ENCODE measurements at regions not wholly inside any gene's neighbourhood (a gene's known extent, or its start where the extent isn't known, plus 50 kb on each side); places are given as distances from the start of the nearest gene placed in this dataset.

GRCh38 chr11:112652786-112653390 is 308.3 kb upstream of the NCAM1 start:
- peak; percentile 55 for DNase-seq (ENCODE audit: low read depth)
- H3K4me3 ChIP-seq (ENCODE audit: low read length) = no peak overlapping the region
- TF ChIP-seq CTCF (conservative IDR thresholded peaks at IDR 0.05; ENCODE audit: low read length) = no peak

- H3K4me3 ChIP-seq (ENCODE audit: low read length) = no peak overlapping the region
- peak; percentile 96 for DNase-seq (ENCODE audit: low read depth)
- no peak; the same call in 1 of the 2 replicates for TF ChIP-seq CTCF (conservative IDR thresholded peaks at IDR 0.05; ENCODE audit: low read length)
These were observed 305.8 kb upstream of the NCAM1 start for GRCh38 chr11:112655371-112655770.

- H3K4me3 ChIP-seq (ENCODE audit: low read length) = no peak overlapping the region
- TF ChIP-seq CTCF (conservative IDR thresholded peaks at IDR 0.05; ENCODE audit: low read length) = peak; percentile 4; the same call in 1 of the 2 replicates
- peak; percentile 91 for DNase-seq (ENCODE audit: low read depth)
These were observed 304.3 kb upstream of the NCAM1 start for GRCh38 chr11:112656772-112657428.

- no peak overlapping the region for H3K4me3 ChIP-seq (ENCODE audit: low read length)
- TF ChIP-seq CTCF (conservative IDR thresholded peaks at IDR 0.05; ENCODE audit: low read length) = no peak
- no peak for DNase-seq (ENCODE audit: low read depth)
These were observed 302.8 kb upstream of the NCAM1 start for GRCh38 chr11:112658431-112658878.

GRCh38 chr11:112661146-112661545 is 300.1 kb upstream of the NCAM1 start:
- DNase-seq (ENCODE audit: low read depth) = no peak
- no peak for TF ChIP-seq CTCF (conservative IDR thresholded peaks at IDR 0.05; ENCODE audit: low read length)
- H3K4me3 ChIP-seq (ENCODE audit: low read length) = no peak overlapping the region

- no peak for TF ChIP-seq CTCF (conservative IDR thresholded peaks at IDR 0.05; ENCODE audit: low read length)
- no peak for DNase-seq (ENCODE audit: low read depth)
- H3K4me3 ChIP-seq (ENCODE audit: low read length) = no peak overlapping the region
These were observed 299.6 kb upstream of the NCAM1 start for GRCh38 chr11:112661571-112661970.

GRCh38 chr11:112662554-112662953 is 298.7 kb upstream of the NCAM1 start:
- no peak for DNase-seq (ENCODE audit: low read depth)
- TF ChIP-seq CTCF (conservative IDR thresholded peaks at IDR 0.05; ENCODE audit: low read length) = no peak
- H3K4me3 ChIP-seq (ENCODE audit: low read length) = no peak overlapping the region

Data from AG10803 (cell line).